ENCODE measurements at regions not wholly inside any gene's neighbourhood (a gene's known extent, or its start where the extent isn't known, plus 50 kb on each side); places are given as distances from the start of the nearest gene placed in this dataset.
A peak's percentile ranks its signal among the peaks of the same experiment; 100 is the strongest.

GRCh38 chr2:207449642-207450165 lies 80.1 kb upstream of the CREB1 start:
- no peak for DNase-seq (ENCODE audit: low read depth)

GRCh38 chr2:207450186-207450585 lies 79.6 kb upstream of the CREB1 start:
- DNase-seq (ENCODE audit: low read depth), result no peak

GRCh38 chr2:207458582-207458981 lies 71.2 kb upstream of the CREB1 start:
- DNase-seq (ENCODE audit: low read depth), result no peak

GRCh38 chr2:207459990-207460757 lies 69.6 kb upstream of the CREB1 start:
- no peak for DNase-seq (ENCODE audit: low read depth)

GRCh38 chr2:207463433-207463832 lies 66.3 kb upstream of the CREB1 start:
- no peak for DNase-seq (ENCODE audit: low read depth)

GRCh38 chr2:207464007-207464406 lies 65.8 kb upstream of the CREB1 start:
- DNase-seq (ENCODE audit: low read depth), result no peak

- DNase-seq (ENCODE audit: low read depth), result no peak
These were observed 63.9 kb upstream of the CREB1 start for GRCh38 chr2:207465894-207466293.

GRCh38 chr2:207467716-207468347 lies 61.9 kb upstream of the CREB1 start:
- peak; percentile 62 for DNase-seq (ENCODE audit: low read depth)

- DNase-seq (ENCODE audit: low read depth), result no peak
These were observed 61.3 kb upstream of the CREB1 start for GRCh38 chr2:207468488-207468887.

GRCh38 chr2:207469451-207469850 lies 60.3 kb upstream of the CREB1 start:
- DNase-seq (ENCODE audit: low read depth), result no peak

- DNase-seq (ENCODE audit: low read depth), result no peak
These were observed 59.6 kb upstream of the CREB1 start for GRCh38 chr2:207469943-207470729.

GRCh38 chr2:207471261-207471660 lies 58.5 kb upstream of the CREB1 start:
- no peak for DNase-seq (ENCODE audit: low read depth)

GRCh38 chr2:207472343-207473048 lies 57.3 kb upstream of the CREB1 start:
- DNase-seq (ENCODE audit: low read depth), result no peak

GRCh38 chr2:207473049-207473930 lies 56.5 kb upstream of the CREB1 start:
- no peak for DNase-seq (ENCODE audit: low read depth)

GRCh38 chr2:207473931-207474235 lies 55.9 kb upstream of the CREB1 start:
- no peak for DNase-seq (ENCODE audit: low read depth)

- no peak for DNase-seq (ENCODE audit: low read depth)
These were observed 54.8 kb upstream of the CREB1 start for GRCh38 chr2:207474863-207475485.

- DNase-seq (ENCODE audit: low read depth), result no peak
These were observed 54.2 kb upstream of the CREB1 start for GRCh38 chr2:207475546-207475945.

- no peak for DNase-seq (ENCODE audit: low read depth)
These were observed 51.9 kb upstream of the CREB1 start for GRCh38 chr2:207477896-207478295.

- DNase-seq (ENCODE audit: low read depth), result no peak
These were observed 51.2 kb upstream of the CREB1 start for GRCh38 chr2:207478572-207478971.

- DNase-seq (ENCODE audit: low read depth), result no peak
These were observed 50.5 kb upstream of the CREB1 start for GRCh38 chr2:207479198-207479785.

All from GM04503 (cell line).